HEK293 (cell line): ENCODE measurements at regions not wholly inside any gene's neighbourhood (a gene's known extent, or its start where the extent isn't known, plus 50 kb on each side); places are given as distances from the start of the nearest gene placed in this dataset.

Experiments used
- CTCF ChIA-PET: fragments of 350-600 bp; formaldehyde crosslinking; extraction: SDS; loops from one replicate; lab custom pipeline; 2021; ENCODE audit warnings: antibody characterized with exemption; lab: Yijun Ruan, JAX
- POLR2A ChIA-PET: fragments of 300-600 bp; formaldehyde crosslinking; extraction: SDS; loops from one replicate; lab custom pipeline; 2020; ENCODE audit warnings: antibody characterized with exemption, inconsistent platforms; lab: Yijun Ruan, JAX
- H3K27ac ChIP-seq: fragments of 200-500 bp; sonication (Bioruptor generic); 2 replicates; pipeline ENCODE4 v1.5.1; 2014; ENCODE audit warnings: low read depth, low read length, control low read depth, inconsistent platforms; ENCODE audit errors: extremely low read depth
- H3K36me3 ChIP-seq, 2 experiments: fragments of 200-500 bp in 1 of 2; sonication (Bioruptor generic) in 1 of 2; 1 replicate in 1 of 2; 2 replicates in 1 of 2; pipeline ENCODE4 v1.5.1; 2014 to 2017; ENCODE audit warnings: inconsistent platforms in 2 of 2, low read length in 2 of 2; ENCODE audit not compliant: control insufficient read depth in 2 of 2, insufficient read depth in 1 of 2
- H3K4me1 ChIP-seq: fragments of 200-500 bp; sonication (Bioruptor generic); 2 replicates; pipeline ENCODE4 v1.5.1; 2014; ENCODE audit warnings: mild to moderate bottlenecking, low read length, inconsistent platforms; ENCODE audit not compliant: control insufficient read depth, insufficient read depth
- H3K4me3 ChIP-seq: 2 replicates; pipeline ENCODE4 v1.5.1; 2011; ENCODE audit warnings: low read depth, mild to moderate bottlenecking, control low read depth, low read length, moderate library complexity
- H3K9me3 ChIP-seq: fragments of 200-500 bp; sonication (Bioruptor generic); 2 replicates; pipeline ENCODE4 v1.5.1; 2014; ENCODE audit warnings: low read depth, low read length, inconsistent platforms; ENCODE audit not compliant: control insufficient read depth, insufficient read depth
- GFI1B ChIP-seq: fragments of 450-650 bp; formaldehyde crosslinking; IDR thresholded peaks from 2 replicates; pipeline ENCODE4 v1.5.1; 2016; ENCODE audit warnings: missing biosample characterization, missing genetic modification characterization
- GLIS2 ChIP-seq: fragments of 450-650 bp; formaldehyde crosslinking; IDR thresholded peaks from 2 replicates; pipeline ENCODE4 v1.5.1; 2016; ENCODE audit warnings: missing biosample characterization, missing genetic modification characterization
- SP3 ChIP-seq: fragments of 450-650 bp; formaldehyde crosslinking; IDR thresholded peaks from 2 replicates; pipeline ENCODE4 v1.5.1; 2016; ENCODE audit warnings: missing biosample characterization, missing genetic modification characterization
- ZBTB7A ChIP-seq: fragments of 450-650 bp; formaldehyde crosslinking; IDR thresholded peaks from 2 replicates; pipeline ENCODE4 v1.5.1; 2016; ENCODE audit warnings: low read depth, missing biosample characterization, missing genetic modification characterization
- ZEB2 ChIP-seq: fragments of 450-650 bp; formaldehyde crosslinking; IDR thresholded peaks from 2 replicates; pipeline ENCODE4 v1.5.1; 2016; ENCODE audit warnings: missing biosample characterization, missing genetic modification characterization
- ZFP69B ChIP-seq: fragments of 450-650 bp; formaldehyde crosslinking; IDR thresholded peaks from 2 replicates; pipeline ENCODE4 v1.5.1; 2016; ENCODE audit warnings: missing biosample characterization, missing genetic modification characterization
- ZNF350 ChIP-seq: fragments of 450-650 bp; formaldehyde crosslinking; IDR thresholded peaks from 2 replicates; pipeline ENCODE4 v1.5.0; 2017; ENCODE audit warnings: missing biosample characterization, mild to moderate bottlenecking, missing genetic modification characterization
- ZNF37A ChIP-seq: fragments of 450-650 bp; IDR thresholded peaks from 2 replicates; pipeline ENCODE4 v1.5.1; 2018; ENCODE audit warnings: missing biosample characterization, missing genetic modification characterization
- ZNF555 ChIP-seq: fragments of 450-650 bp; formaldehyde crosslinking; conservative IDR thresholded peaks from 2 replicates; pipeline ENCODE4 v1.5.1; 2017; ENCODE audit warnings: missing biosample characterization, mild to moderate bottlenecking, missing genetic modification characterization, inconsistent platforms
- ZNF670 ChIP-seq: fragments of 450-650 bp; formaldehyde crosslinking; IDR thresholded peaks from 2 replicates; pipeline ENCODE4 v1.5.1; 2016; ENCODE audit warnings: missing biosample characterization, missing genetic modification characterization, low read depth
- TF ChIP-seq, protein P1 (sequence below): fragments of 450-650 bp; formaldehyde crosslinking; IDR thresholded peaks from 2 replicates; pipeline ENCODE4 v1.5.1; 2016; ENCODE audit warnings: missing biosample characterization, missing genetic modification characterization
- TF ChIP-seq, protein P2 (sequence below): fragments of 450-650 bp; IDR thresholded peaks from 2 replicates; pipeline ENCODE4 v1.5.1; 2018; ENCODE audit warnings: missing biosample characterization, missing genetic modification characterization
- TF ChIP-seq, protein P3 (sequence below): fragments of 450-650 bp; formaldehyde crosslinking; IDR thresholded peaks from 2 replicates; pipeline ENCODE4 v1.5.1; 2016; ENCODE audit warnings: missing biosample characterization, missing genetic modification characterization
- TF ChIP-seq, protein P4 (sequence below): sonication (generic); formaldehyde crosslinking; IDR thresholded peaks from 2 replicates; pipeline ENCODE4 v1.8.1; 2022; ENCODE audit warnings: mild to moderate bottlenecking, moderate library complexity, missing genetic modification reagents
- TF ChIP-seq, protein P5 (sequence below): fragments of 450-650 bp; formaldehyde crosslinking; IDR thresholded peaks from 2 replicates; pipeline ENCODE4 v1.5.1; 2016; ENCODE audit warnings: missing biosample characterization, missing genetic modification characterization
- TF ChIP-seq, protein P6 (sequence below): fragments of 450-650 bp; formaldehyde crosslinking; IDR thresholded peaks from 2 replicates; pipeline ENCODE4 v1.5.1; 2016; ENCODE audit warnings: missing biosample characterization, missing genetic modification characterization
- TF ChIP-seq, protein P7 (sequence below): fragments of 450-650 bp; formaldehyde crosslinking; IDR thresholded peaks from 2 replicates; pipeline ENCODE4; 2016; ENCODE audit warnings: missing biosample characterization, missing genetic modification characterization

DNA sequence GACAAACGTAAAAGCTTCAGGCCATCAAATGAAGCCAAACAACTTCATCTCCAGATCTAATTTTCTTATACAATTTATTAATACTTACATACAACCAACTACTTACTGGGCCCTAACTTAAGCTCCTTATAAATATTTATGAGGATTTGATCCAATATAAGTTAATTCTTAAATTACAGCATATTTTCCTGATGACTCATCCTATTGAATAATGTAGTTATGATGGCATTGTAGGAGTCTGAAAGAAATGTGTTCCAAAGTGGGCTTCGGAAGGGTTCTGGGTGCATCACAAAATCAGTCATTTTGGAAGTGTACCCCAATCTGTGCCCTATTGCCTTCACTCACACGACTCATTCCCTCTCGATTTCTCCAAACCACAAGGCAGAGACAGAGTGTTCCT is 455.1 kb upstream of the CTSO start:
- no peaks in the 10 kb centered on the region for H3K4me1 ChIP-seq
- TF ChIP-seq, protein P1, sequence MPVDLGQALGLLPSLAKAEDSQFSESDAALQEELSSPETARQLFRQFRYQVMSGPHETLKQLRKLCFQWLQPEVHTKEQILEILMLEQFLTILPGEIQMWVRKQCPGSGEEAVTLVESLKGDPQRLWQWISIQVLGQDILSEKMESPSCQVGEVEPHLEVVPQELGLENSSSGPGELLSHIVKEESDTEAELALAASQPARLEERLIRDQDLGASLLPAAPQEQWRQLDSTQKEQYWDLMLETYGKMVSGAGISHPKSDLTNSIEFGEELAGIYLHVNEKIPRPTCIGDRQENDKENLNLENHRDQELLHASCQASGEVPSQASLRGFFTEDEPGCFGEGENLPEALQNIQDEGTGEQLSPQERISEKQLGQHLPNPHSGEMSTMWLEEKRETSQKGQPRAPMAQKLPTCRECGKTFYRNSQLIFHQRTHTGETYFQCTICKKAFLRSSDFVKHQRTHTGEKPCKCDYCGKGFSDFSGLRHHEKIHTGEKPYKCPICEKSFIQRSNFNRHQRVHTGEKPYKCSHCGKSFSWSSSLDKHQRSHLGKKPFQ (tag by site-specific recombination), result no peak
- TF ChIP-seq SP3 (tag by site-specific recombination), result no peak
- CTCF ChIA-PET, result interaction anchor here (0.6 kb wide), 1 partner anchor 428 kb away, joined by 4 read pairs; no protein-coding TSS in a partner anchor
- no peak overlapping the region for H3K27ac ChIP-seq
- no peaks in the 10 kb centered on the region for H3K9me3 ChIP-seq
- no peak overlapping the region for H3K4me3 ChIP-seq
- no peaks in the 10 kb centered on the region for H3K36me3 ChIP-seq
- POLR2A ChIA-PET, result no interaction called here

DNA sequence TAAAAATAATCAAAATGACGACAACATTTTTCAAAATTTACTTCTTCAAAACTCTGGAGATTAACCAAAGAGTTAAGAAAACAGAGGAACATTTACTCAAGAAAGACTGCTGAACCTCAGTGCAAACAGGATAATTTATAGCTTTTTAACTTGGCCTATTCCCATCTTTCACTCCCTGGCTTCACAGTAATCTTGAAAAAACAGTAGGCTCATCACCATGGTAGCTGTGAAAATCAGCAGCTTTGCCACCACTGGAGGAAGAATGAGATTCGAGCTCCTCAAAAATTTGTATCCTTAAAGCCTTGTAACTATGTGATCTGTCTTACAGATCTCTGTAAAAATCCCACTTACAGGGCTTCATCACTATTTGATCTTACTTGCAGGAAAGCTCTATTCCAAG is 447.7 kb upstream of the CTSO start:
- Histone ChIP-seq H3K4me3 (no peak overlapping the region), H3K36me3 (no peaks in the 10 kb centered on the region), H3K9me3 (no peaks in the 10 kb centered on the region), H3K4me1 (no peaks in the 10 kb centered on the region), H3K27ac (no peak overlapping the region)
- ChIA-PET POLR2A (no interaction called here), CTCF (no interaction called here)
- TF ChIP-seq, protein P2, sequence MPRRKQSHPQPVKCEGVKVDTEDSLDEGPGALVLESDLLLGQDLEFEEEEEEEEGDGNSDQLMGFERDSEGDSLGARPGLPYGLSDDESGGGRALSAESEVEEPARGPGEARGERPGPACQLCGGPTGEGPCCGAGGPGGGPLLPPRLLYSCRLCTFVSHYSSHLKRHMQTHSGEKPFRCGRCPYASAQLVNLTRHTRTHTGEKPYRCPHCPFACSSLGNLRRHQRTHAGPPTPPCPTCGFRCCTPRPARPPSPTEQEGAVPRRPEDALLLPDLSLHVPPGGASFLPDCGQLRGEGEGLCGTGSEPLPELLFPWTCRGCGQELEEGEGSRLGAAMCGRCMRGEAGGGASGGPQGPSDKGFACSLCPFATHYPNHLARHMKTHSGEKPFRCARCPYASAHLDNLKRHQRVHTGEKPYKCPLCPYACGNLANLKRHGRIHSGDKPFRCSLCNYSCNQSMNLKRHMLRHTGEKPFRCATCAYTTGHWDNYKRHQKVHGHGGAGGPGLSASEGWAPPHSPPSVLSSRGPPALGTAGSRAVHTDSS (tag by site-specific recombination), result no peak
- TF ChIP-seq GLIS2, result no peak
- TF ChIP-seq ZBTB7A (tag by site-specific recombination), result no peak
- no peak for TF ChIP-seq ZNF37A
- TF ChIP-seq, protein P3, sequence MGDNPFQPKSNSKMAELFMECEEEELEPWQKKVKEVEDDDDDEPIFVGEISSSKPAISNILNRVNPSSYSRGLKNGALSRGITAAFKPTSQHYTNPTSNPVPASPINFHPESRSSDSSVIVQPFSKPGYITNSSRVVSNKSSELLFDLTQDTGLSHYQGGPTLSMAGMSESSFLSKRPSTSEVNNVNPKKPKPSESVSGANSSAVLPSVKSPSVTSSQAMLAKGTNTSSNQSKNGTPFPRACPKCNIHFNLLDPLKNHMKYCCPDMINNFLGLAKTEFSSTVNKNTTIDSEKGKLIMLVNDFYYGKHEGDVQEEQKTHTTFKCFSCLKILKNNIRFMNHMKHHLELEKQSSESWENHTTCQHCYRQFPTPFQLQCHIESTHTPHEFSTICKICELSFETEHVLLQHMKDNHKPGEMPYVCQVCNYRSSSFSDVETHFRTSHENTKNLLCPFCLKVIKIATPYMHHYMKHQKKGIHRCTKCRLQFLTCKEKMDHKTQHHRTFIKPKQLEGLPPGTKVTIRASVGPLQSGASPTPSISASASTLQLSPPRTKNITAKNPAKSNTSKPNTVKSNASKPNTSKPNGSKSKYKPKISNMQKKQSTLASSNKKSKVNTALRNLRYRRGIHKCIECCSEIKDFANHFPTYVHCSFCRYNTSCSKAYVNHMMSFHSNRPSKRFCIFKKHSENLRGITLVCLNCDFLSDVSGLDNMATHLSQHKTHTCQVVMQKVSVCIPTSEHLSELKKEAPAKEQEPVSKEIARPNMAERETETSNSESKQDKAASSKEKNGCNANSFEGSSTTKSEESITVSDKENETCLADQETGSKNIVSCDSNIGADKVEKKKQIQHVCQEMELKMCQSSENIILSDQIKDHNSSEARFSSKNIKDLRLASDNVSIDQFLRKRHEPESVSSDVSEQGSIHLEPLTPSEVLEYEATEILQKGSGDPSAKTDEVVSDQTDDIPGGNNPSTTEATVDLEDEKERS, result no peak
- TF ChIP-seq, protein P4, sequence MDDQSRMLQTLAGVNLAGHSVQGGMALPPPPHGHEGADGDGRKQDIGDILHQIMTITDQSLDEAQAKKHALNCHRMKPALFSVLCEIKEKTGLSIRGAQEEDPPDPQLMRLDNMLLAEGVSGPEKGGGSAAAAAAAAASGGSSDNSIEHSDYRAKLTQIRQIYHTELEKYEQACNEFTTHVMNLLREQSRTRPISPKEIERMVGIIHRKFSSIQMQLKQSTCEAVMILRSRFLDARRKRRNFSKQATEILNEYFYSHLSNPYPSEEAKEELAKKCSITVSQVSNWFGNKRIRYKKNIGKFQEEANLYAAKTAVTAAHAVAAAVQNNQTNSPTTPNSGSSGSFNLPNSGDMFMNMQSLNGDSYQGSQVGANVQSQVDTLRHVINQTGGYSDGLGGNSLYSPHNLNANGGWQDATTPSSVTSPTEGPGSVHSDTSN (CRISPR knock-in tag), result no peak
- no peak for TF ChIP-seq ZNF670
- TF ChIP-seq, protein P5, sequence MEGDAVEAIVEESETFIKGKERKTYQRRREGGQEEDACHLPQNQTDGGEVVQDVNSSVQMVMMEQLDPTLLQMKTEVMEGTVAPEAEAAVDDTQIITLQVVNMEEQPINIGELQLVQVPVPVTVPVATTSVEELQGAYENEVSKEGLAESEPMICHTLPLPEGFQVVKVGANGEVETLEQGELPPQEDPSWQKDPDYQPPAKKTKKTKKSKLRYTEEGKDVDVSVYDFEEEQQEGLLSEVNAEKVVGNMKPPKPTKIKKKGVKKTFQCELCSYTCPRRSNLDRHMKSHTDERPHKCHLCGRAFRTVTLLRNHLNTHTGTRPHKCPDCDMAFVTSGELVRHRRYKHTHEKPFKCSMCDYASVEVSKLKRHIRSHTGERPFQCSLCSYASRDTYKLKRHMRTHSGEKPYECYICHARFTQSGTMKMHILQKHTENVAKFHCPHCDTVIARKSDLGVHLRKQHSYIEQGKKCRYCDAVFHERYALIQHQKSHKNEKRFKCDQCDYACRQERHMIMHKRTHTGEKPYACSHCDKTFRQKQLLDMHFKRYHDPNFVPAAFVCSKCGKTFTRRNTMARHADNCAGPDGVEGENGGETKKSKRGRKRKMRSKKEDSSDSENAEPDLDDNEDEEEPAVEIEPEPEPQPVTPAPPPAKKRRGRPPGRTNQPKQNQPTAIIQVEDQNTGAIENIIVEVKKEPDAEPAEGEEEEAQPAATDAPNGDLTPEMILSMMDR, result no peak
- no peak for TF ChIP-seq GFI1B (tag by site-specific recombination)
- no peak for TF ChIP-seq ZFP69B (tag by site-specific recombination)
- no peak for TF ChIP-seq ZNF555 (tag by site-specific recombination)

DNA sequence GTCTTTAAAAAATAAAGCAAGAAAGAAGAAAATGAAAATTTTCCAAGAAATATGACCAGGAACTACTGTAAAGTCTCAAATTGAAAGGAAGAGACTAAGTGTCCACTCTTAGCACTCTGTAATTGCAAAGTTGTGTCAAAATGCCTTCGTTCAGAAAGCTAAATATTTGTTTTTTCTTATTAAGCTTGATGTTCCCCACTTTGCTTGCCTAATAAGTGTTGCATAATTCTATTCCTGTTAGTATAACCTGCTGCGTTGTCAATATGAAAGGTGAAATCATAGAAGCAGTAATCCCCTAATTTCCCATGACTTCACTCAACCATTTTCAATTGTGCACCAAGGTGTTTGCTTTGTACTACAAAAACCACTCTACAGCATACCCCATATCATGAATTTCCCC is 442.9 kb upstream of the CTSO start:
- H3K9me3 ChIP-seq, result no peaks in the 10 kb centered on the region
- ChIA-PET CTCF (interaction anchor here (0.7 kb wide), 1 partner anchor 649 kb away, joined by 3 read pairs; no protein-coding TSS in a partner anchor), POLR2A (no interaction called here)
- no peaks in the 10 kb centered on the region for H3K36me3 ChIP-seq
- no peak overlapping the region for H3K27ac ChIP-seq
- H3K4me1 ChIP-seq, result no peaks in the 10 kb centered on the region
- no peak overlapping the region for H3K4me3 ChIP-seq
- TF ChIP-seq, protein P2 (tag by site-specific recombination), result no peak
- TF ChIP-seq ZNF350, result no peak
- TF ChIP-seq ZEB2, result no peak
- TF ChIP-seq, protein P6, sequence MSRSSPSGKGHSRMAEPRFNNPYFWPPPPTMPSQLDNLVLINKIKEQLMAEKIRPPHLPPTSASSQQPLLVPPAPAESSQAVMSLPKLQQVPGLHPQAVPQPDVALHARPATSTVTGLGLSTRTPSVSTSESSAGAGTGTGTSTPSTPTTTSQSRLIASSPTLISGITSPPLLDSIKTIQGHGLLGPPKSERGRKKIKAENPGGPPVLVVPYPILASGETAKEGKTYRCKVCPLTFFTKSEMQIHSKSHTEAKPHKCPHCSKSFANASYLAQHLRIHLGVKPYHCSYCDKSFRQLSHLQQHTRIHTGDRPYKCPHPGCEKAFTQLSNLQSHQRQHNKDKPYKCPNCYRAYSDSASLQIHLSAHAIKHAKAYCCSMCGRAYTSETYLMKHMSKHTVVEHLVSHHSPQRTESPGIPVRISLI (tag by site-specific recombination), result no peak
- TF ChIP-seq, protein P7, sequence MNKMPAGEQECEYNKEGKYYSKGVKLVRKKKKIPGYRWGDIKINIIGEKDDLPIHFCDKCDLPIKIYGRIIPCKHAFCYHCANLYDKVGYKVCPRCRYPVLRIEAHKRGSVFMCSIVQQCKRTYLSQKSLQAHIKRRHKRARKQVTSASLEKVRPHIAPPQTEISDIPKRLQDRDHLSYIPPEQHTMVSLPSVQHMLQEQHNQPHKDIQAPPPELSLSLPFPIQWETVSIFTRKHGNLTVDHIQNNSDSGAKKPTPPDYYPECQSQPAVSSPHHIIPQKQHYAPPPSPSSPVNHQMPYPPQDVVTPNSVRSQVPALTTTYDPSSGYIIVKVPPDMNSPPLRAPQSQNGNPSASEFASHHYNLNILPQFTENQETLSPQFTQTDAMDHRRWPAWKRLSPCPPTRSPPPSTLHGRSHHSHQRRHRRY, result no peak
- TF ChIP-seq, all 188 proteins: peak for 0
